ENCODE measurements at regions not wholly inside any gene's neighbourhood (a gene's known extent, or its start where the extent isn't known, plus 50 kb on each side); places are given as distances from the start of the nearest gene placed in this dataset.

DNA sequence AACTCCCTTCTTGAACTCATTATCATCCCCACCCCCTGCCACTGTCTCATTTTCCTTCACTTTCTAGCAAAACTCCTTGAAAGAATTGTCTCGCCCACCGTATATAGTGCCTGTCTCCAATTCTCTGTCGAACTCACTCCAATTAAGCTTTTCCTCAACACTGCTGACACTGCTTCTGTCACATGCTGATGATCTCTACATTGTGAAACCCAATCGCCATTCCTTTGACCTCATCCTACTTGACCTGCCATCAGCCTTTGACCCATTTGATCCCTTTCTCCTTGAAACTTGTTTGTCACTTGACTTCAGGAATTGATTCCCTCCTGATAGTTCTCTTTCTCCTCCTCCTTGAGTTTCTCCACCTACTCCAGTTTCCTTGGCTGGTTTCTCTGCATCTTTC is 54.8 kb downstream of the CCDC71L start:
- TF ChIP-seq, protein P1, sequence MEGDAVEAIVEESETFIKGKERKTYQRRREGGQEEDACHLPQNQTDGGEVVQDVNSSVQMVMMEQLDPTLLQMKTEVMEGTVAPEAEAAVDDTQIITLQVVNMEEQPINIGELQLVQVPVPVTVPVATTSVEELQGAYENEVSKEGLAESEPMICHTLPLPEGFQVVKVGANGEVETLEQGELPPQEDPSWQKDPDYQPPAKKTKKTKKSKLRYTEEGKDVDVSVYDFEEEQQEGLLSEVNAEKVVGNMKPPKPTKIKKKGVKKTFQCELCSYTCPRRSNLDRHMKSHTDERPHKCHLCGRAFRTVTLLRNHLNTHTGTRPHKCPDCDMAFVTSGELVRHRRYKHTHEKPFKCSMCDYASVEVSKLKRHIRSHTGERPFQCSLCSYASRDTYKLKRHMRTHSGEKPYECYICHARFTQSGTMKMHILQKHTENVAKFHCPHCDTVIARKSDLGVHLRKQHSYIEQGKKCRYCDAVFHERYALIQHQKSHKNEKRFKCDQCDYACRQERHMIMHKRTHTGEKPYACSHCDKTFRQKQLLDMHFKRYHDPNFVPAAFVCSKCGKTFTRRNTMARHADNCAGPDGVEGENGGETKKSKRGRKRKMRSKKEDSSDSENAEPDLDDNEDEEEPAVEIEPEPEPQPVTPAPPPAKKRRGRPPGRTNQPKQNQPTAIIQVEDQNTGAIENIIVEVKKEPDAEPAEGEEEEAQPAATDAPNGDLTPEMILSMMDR (IDR thresholded peaks at IDR 0.05), result no peak
- H3K9me3 Mint-ChIP-seq, result no peaks in the 10 kb centered on the region
- no peak overlapping the region for H3K4me3 Mint-ChIP-seq
- H3K36me3 Mint-ChIP-seq (ENCODE audit: low read depth), result no peaks in the 10 kb centered on the region; the same call in 1 of the 2 replicates
- H3K27ac Mint-ChIP-seq, result no peak overlapping the region
- H3K27me3 Mint-ChIP-seq (ENCODE audit: insufficient read depth), result peaks cover 4% of the 10 kb centered on the region; the same call in 1 of the 2 replicates
- DNase-seq, result no peak
- H3K4me1 Mint-ChIP-seq (ENCODE audit: low read depth), result no peaks in the 10 kb centered on the region; the same call in 1 of the 2 replicates

DNA sequence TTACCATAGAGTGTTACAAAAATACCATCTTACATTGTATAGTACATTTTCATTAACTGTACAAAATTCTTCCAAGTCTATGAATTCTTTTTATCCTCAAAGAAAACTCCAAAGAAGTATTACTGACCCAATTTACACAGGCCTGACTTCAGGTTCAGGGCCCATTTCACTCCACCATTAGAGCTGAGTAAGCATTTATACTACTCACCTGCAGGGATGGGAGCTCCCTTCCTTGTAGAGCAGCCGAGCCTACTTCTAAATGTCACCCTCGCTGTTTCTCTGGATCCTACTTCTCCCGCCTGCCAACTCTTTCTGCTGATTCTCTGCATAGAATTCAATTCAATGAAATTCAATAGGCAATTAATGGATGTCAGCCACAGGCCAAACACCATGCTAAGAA is 56.0 kb downstream of the CCDC71L start:
- Mint-ChIP-seq H3K27ac (no peak overlapping the region), H3K4me3 (no peak overlapping the region), H3K9me3 (no peaks in the 10 kb centered on the region), H3K4me1 (ENCODE audit: low read depth) (no peaks in the 10 kb centered on the region), H3K36me3 (ENCODE audit: low read depth) (no peaks in the 10 kb centered on the region; the same call in 1 of the 2 replicates), H3K27me3 (ENCODE audit: insufficient read depth) (peaks cover 4% of the 10 kb centered on the region; the same call in 1 of the 2 replicates)
- TF ChIP-seq, protein P1 (IDR thresholded peaks at IDR 0.05), result no peak
- no peak for DNase-seq

DNA sequence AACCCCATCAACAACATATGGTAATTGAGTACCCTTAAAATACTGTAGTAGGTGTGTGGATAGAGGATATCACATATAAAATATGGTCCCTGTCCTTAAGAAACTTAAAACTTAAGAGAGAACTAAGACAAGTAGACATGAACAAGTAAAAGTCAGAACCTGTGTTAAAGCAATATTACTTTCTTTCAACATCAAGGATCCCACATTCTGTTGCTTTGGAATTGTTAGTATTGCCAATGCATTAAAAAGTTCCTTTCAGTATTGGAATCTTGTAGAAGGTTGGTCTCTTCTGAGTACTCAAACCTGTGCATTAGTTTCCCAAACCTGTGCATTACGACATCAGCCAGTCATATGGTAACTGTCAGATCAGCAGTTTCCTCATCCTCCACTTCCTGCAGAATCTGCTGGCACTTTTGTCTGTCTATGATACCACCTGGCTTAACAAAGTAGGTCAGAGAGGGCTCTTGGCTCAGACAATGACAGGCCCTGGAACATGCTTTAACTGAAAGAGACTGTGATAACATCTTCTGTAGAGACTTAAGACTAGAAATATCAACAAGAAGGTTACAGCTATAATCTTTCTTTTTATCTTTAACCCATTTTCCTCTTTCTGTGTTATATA is 56.5 kb downstream of the CCDC71L start:
- Mint-ChIP-seq H3K4me3 (no peak overlapping the region), H3K9me3 (no peaks in the 10 kb centered on the region), H3K4me1 (ENCODE audit: low read depth) (no peaks in the 10 kb centered on the region), H3K27ac (no peak overlapping the region), H3K36me3 (ENCODE audit: low read depth) (no peaks in the 10 kb centered on the region; the same call in 1 of the 2 replicates), H3K27me3 (ENCODE audit: insufficient read depth) (no peaks in the 10 kb centered on the region)
- TF ChIP-seq, protein P1 (IDR thresholded peaks at IDR 0.05), result no peak
- no peak for DNase-seq

DNA sequence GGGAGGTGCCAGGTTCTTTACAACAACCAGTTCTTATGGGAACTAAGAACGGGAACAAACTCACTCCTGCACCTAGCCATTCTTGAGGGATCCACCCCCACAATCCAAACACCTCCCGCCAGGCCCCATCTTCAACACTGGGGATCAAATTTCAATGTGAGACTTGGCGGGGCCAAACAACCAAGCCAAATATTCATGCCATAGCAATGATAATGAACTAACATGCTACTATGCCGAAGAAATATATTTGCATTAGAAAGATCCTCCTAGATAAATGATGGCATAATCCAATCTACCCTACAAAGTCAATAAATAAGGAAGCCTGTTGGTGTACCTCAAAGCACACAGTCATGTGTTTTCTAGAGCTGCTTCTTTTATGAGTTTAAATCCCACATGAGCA is 57.6 kb downstream of the CCDC71L start:
- DNase-seq, result no peak
- Mint-ChIP-seq H3K4me1 (ENCODE audit: low read depth) (peaks cover 7% of the 10 kb centered on the region), H3K9me3 (no peaks in the 10 kb centered on the region), H3K36me3 (ENCODE audit: low read depth) (no peaks in the 10 kb centered on the region; the same call in 1 of the 2 replicates), H3K27ac (no peak overlapping the region), H3K4me3 (no peak overlapping the region), H3K27me3 (ENCODE audit: insufficient read depth) (no peaks in the 10 kb centered on the region)
- TF ChIP-seq, protein P1 (IDR thresholded peaks at IDR 0.05), result no peak

DNA sequence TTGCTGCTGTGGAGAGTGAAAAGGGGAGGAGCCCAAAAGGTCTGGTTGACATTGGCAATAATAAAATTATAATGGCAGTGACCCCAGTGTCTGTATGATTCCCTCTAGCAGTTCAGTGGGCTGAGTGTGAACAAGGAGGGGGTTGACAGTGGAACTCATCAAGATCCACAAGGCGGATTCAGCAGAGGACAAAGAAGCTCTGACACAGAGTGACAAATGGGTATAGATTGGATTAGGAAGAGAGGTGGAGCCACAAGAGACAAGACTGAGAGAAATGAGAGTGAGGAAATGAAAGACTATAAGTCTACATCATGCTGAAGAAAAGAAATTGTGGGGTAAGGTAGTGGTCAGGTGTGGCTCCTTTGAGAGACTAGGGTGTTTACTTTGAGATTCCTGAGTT is 58.9 kb downstream of the CCDC71L start:
- H3K4me3 Mint-ChIP-seq, result no peak overlapping the region
- no peaks in the 10 kb centered on the region for H3K9me3 Mint-ChIP-seq
- DNase-seq, result no peak
- H3K27ac Mint-ChIP-seq, result no peak overlapping the region
- H3K27me3 Mint-ChIP-seq (ENCODE audit: insufficient read depth), result no peaks in the 10 kb centered on the region
- H3K4me1 Mint-ChIP-seq (ENCODE audit: low read depth), result peaks cover 7% of the 10 kb centered on the region
- no peaks in the 10 kb centered on the region; the same call in 1 of the 2 replicates for H3K36me3 Mint-ChIP-seq (ENCODE audit: low read depth)
- TF ChIP-seq, protein P1 (IDR thresholded peaks at IDR 0.05), result no peak

Measured in HFFc6 (cell line).